ENCODE measurements at regions not wholly inside any gene's neighbourhood (a gene's known extent, or its start where the extent isn't known, plus 50 kb on each side); places are given as distances from the start of the nearest gene placed in this dataset.

- no peak for DNase-seq (ENCODE audit: low spot score)
Measured at GRCh38 chr2:40507432-40507831, 55.5 kb upstream of the SLC8A1 start.

GRCh38 chr2:40510304-40510703, 58.4 kb upstream of the SLC8A1 start:
- no peak for DNase-seq (ENCODE audit: low spot score)

- peak; percentile 38 for DNase-seq (ENCODE audit: low spot score)
Measured at GRCh38 chr2:40511661-40512213, 59.8 kb upstream of the SLC8A1 start.

- DNase-seq (ENCODE audit: low spot score), result no peak
Measured at GRCh38 chr2:40512256-40512655, 60.4 kb upstream of the SLC8A1 start.

GRCh38 chr2:40513201-40513600, 61.3 kb upstream of the SLC8A1 start:
- no peak for DNase-seq (ENCODE audit: low spot score)

GRCh38 chr2:40516604-40517003, 64.7 kb upstream of the SLC8A1 start:
- DNase-seq (ENCODE audit: low spot score), result no peak

GRCh38 chr2:40528564-40528963, 76.7 kb upstream of the SLC8A1 start:
- DNase-seq (ENCODE audit: low spot score), result no peak

GRCh38 chr2:40531359-40531758, 79.5 kb upstream of the SLC8A1 start:
- DNase-seq (ENCODE audit: low spot score), result no peak

GRCh38 chr2:40534528-40534927, 82.6 kb upstream of the SLC8A1 start:
- no peak for DNase-seq (ENCODE audit: low spot score)

GRCh38 chr2:40535972-40536371, 84.1 kb upstream of the SLC8A1 start:
- DNase-seq (ENCODE audit: low spot score), result no peak

GRCh38 chr2:40540026-40540425, 88.1 kb upstream of the SLC8A1 start:
- DNase-seq (ENCODE audit: low spot score), result no peak

- no peak for DNase-seq (ENCODE audit: low spot score)
Measured at GRCh38 chr2:40543381-40543780, 91.5 kb upstream of the SLC8A1 start.

- DNase-seq (ENCODE audit: low spot score), result no peak
Measured at GRCh38 chr2:40544072-40544471, 92.2 kb upstream of the SLC8A1 start.

GRCh38 chr2:40545645-40546044, 93.8 kb upstream of the SLC8A1 start:
- no peak for DNase-seq (ENCODE audit: low spot score)

- DNase-seq (ENCODE audit: low spot score), result no peak
Measured at GRCh38 chr2:40546439-40547191, 94.7 kb upstream of the SLC8A1 start.

- no peak for DNase-seq (ENCODE audit: low spot score)
Measured at GRCh38 chr2:40548521-40548920, 96.6 kb upstream of the SLC8A1 start.

GRCh38 chr2:40550085-40550484, 98.2 kb upstream of the SLC8A1 start:
- DNase-seq (ENCODE audit: low spot score), result no peak

GRCh38 chr2:40551081-40551480, 99.2 kb upstream of the SLC8A1 start:
- no peak for DNase-seq (ENCODE audit: low spot score)

- DNase-seq (ENCODE audit: low spot score), result peak; percentile 14
Measured at GRCh38 chr2:40554665-40555294, 102.9 kb upstream of the SLC8A1 start.

GRCh38 chr2:40556293-40556692, 104.4 kb upstream of the SLC8A1 start:
- DNase-seq (ENCODE audit: low spot score), result no peak

GRCh38 chr2:40556739-40557138, 104.8 kb upstream of the SLC8A1 start:
- no peak for DNase-seq (ENCODE audit: low spot score)

- no peak for DNase-seq (ENCODE audit: low spot score)
Measured at GRCh38 chr2:40558761-40559160, 106.9 kb upstream of the SLC8A1 start.

GRCh38 chr2:40559175-40559574, 107.3 kb upstream of the SLC8A1 start:
- no peak for DNase-seq (ENCODE audit: low spot score)

- DNase-seq (ENCODE audit: low spot score), result no peak
Measured at GRCh38 chr2:40564184-40564583, 112.3 kb upstream of the SLC8A1 start.
